Epithelial cell of esophagus (primary cell): ENCODE measurements at regions not wholly inside any gene's neighbourhood (a gene's known extent, or its start where the extent isn't known, plus 50 kb on each side); places are given as distances from the start of the nearest gene placed in this dataset.
A peak's percentile ranks its signal among the peaks of the same experiment; 100 is the strongest.
"Not testable (repeated sequence)": the region's sequence is repeated elsewhere in the genome, so short reads cannot be mapped to it uniquely, and the experiment has no call there.

ENCODE experiments used
- DNase-seq: peaks from one replicate; pipeline ENCODE4 v3.0.0; 2010; ENCODE audit warnings: low read depth
- H3K4me3 ChIP-seq: 2 replicates; pipeline ENCODE4 v1.5.1; 2011; ENCODE audit warnings: mild to moderate bottlenecking, low read length, control low read depth
- CTCF ChIP-seq: IDR thresholded peaks from 2 replicates; pipeline ENCODE4 v1.5.1; 2011; ENCODE audit warnings: low read depth, mild to moderate bottlenecking, low read length, control low read depth, inconsistent platforms; ENCODE audit not compliant: insufficient read depth; ENCODE audit errors: missing control alignments

- TF ChIP-seq CTCF: no peak
- H3K4me3 ChIP-seq: no peak overlapping the region
- no peak for DNase-seq
Measured at GRCh38 chr10:9848278-9848677, 1169.4 kb upstream of the CELF2 start.

DNA sequence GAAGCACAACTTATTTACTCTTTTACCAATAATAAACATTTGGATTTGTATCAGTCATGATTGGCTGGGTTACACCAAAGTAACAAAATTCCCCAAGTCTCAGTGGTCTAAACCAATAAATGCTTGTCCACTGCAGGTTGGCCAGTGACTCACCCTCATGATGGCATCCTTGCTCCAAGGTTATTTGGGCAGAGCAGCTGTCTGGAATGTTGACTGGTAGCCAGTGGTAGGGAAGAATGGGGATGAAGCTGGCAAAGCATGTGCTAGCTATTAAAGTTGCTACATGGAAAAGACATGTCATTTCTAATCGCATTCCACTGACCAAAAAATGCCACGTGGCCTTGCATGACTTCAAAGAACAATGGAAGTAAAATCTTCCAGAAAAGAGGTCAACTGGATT, 1168.7 kb upstream of the CELF2 start:
- DNase-seq: no peak
- H3K4me3 ChIP-seq: no peak overlapping the region
- TF ChIP-seq CTCF: no peak

- no peak overlapping the region for H3K4me3 ChIP-seq
- TF ChIP-seq CTCF: no peak
- no peak for DNase-seq
Measured at GRCh38 chr10:9850415-9850814, 1167.3 kb upstream of the CELF2 start.

DNA sequence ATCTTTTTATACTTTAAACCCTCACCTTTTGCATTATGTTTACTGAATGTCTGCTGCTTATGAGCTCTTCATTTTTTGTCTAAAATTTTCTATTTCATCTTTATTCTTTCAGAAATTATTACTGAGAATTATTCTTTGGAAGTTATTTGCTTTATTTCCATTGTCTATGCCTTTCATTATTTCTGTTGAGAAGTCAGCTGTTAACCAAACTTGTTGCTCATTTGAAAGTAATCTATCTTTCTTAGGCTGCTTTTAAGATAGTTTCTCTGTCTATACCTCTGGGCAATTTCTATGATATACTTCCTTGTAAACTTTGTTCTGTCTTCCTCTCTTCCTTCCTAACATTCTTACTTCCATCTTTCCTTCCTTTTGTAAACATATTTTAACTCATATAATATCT, 1165.9 kb upstream of the CELF2 start:
- H3K4me3 ChIP-seq: no peak overlapping the region
- no peak for DNase-seq
- TF ChIP-seq CTCF: no peak

GRCh38 chr10:9853405-9854355, 1164.0 kb upstream of the CELF2 start:
- no peak for DNase-seq
- no peak for TF ChIP-seq CTCF
- no peak overlapping the region for H3K4me3 ChIP-seq

- not testable (repeated sequence) for DNase-seq
Measured at GRCh38 chr10:9855451-9855850, 1162.2 kb upstream of the CELF2 start.

GRCh38 chr10:9858816-9859215, 1158.9 kb upstream of the CELF2 start:
- no peak for TF ChIP-seq CTCF
- H3K4me3 ChIP-seq: no peak overlapping the region
- peak; percentile 6 for DNase-seq

More at GRCh38 chr10:9855451-9855850, 1162.2 kb upstream of the CELF2 start:
- H3K4me3 ChIP-seq: not testable (repeated sequence)
